H9 (cell line): ENCODE measurements at regions not wholly inside any gene's neighbourhood (a gene's known extent, or its start where the extent isn't known, plus 50 kb on each side); places are given as distances from the start of the nearest gene placed in this dataset.

ENCODE experiments used
- DNase-seq: peaks from one replicate; pipeline ENCODE4 v3.0.0-alpha.2; 2017
- H2AFZ ChIP-seq: one replicate; pipeline ENCODE4 v1.6.1; 2013; ENCODE audit warnings: mild to moderate bottlenecking, low read length, control low read depth, moderate library complexity
- H2AK5ac ChIP-seq: 2 replicates; pipeline ENCODE4 v1.6.1; 2013; ENCODE audit warnings: low read length, control low read depth, mixed read lengths; ENCODE audit not compliant: insufficient read length
- H2BK120ac ChIP-seq: one replicate; pipeline ENCODE4 v1.6.1; 2013; ENCODE audit warnings: low read depth, mild to moderate bottlenecking, low read length, control low read depth, inconsistent platforms; ENCODE audit not compliant: poor library complexity, severe bottlenecking
- H2BK12ac ChIP-seq: 2 replicates; pipeline ENCODE4 v1.6.1; 2013; ENCODE audit warnings: low read length, control low read depth, mixed read lengths, low read depth; ENCODE audit not compliant: insufficient read length
- H2BK15ac ChIP-seq: 2 replicates; pipeline ENCODE4 v1.6.1; 2013; ENCODE audit warnings: low read depth, low read length, control low read depth
- H2BK20ac ChIP-seq: one replicate; pipeline ENCODE4 v1.6.1; 2013; ENCODE audit warnings: low read depth, mild to moderate bottlenecking, low read length, control low read depth, inconsistent platforms; ENCODE audit not compliant: poor library complexity, severe bottlenecking
- H2BK5ac ChIP-seq: 2 replicates; pipeline ENCODE4 v1.6.1; 2013; ENCODE audit warnings: low read length, control low read depth, mixed read lengths; ENCODE audit not compliant: insufficient read length
- H3K14ac ChIP-seq: 2 replicates; pipeline ENCODE4 v1.6.1; 2013; ENCODE audit warnings: low read length, control low read depth; ENCODE audit not compliant: insufficient read depth
- H3K18ac ChIP-seq: 2 replicates; pipeline ENCODE4 v1.6.1; 2013; ENCODE audit warnings: low read depth, mild to moderate bottlenecking, mixed read lengths, low read length, control low read depth; ENCODE audit not compliant: insufficient read length
- H3K23ac ChIP-seq: 2 replicates; pipeline ENCODE4 v1.6.1; 2013; ENCODE audit warnings: low read length, control low read depth, mixed read lengths, low read depth; ENCODE audit not compliant: insufficient read length
- H3K23me2 ChIP-seq: 2 replicates; pipeline ENCODE4 v1.6.1; 2013; ENCODE audit warnings: low read depth, mild to moderate bottlenecking, mixed read lengths, low read length, control low read depth; ENCODE audit not compliant: insufficient read length, poor library complexity, severe bottlenecking
- H3K27ac ChIP-seq: 2 replicates; pipeline ENCODE4 v1.5.1; 2013; ENCODE audit warnings: low read length, control low read depth, mixed read lengths, low read depth; ENCODE audit not compliant: insufficient read length
- H3K27me3 ChIP-seq: 2 replicates; pipeline ENCODE4 v1.6.1; 2013; ENCODE audit warnings: low read length, control low read depth, inconsistent platforms; ENCODE audit not compliant: insufficient read depth
- H3K4ac ChIP-seq: 2 replicates; pipeline ENCODE4 v1.6.1; 2013; ENCODE audit warnings: low read depth, mild to moderate bottlenecking, control low read depth, inconsistent platforms, low read length, moderate library complexity
- H3K4me1 ChIP-seq: 2 replicates; pipeline ENCODE4 v1.6.1; 2013; ENCODE audit warnings: low read length, control low read depth, inconsistent platforms; ENCODE audit not compliant: insufficient read depth
- H3K4me2 ChIP-seq: 2 replicates; pipeline ENCODE4 v1.6.1; 2013; ENCODE audit warnings: low read length, control low read depth, mixed read lengths; ENCODE audit not compliant: insufficient read length, insufficient read depth
- H3K56ac ChIP-seq: 2 replicates; pipeline ENCODE4 v1.6.1; 2013; ENCODE audit warnings: low read depth, mild to moderate bottlenecking, mixed read lengths, low read length, control low read depth; ENCODE audit not compliant: insufficient read length
- H3K79me1 ChIP-seq: 2 replicates; pipeline ENCODE4 v1.6.1; 2013; ENCODE audit warnings: low read depth, mild to moderate bottlenecking, moderate library complexity, low read length, control low read depth, inconsistent platforms; ENCODE audit not compliant: insufficient read depth, poor library complexity, severe bottlenecking
- H3K79me2 ChIP-seq: 2 replicates; pipeline ENCODE4 v1.6.1; 2013; ENCODE audit warnings: low read length, control low read depth, inconsistent platforms; ENCODE audit not compliant: insufficient read depth
- H3K9ac ChIP-seq: 2 replicates; pipeline ENCODE4 v1.6.1; 2013; ENCODE audit warnings: low read length, control low read depth, mixed read lengths; ENCODE audit not compliant: insufficient read length; ENCODE audit errors: extremely low read depth
- H3K9me3 ChIP-seq: one replicate; pipeline ENCODE4 v1.6.1; 2013; ENCODE audit warnings: low read depth, low read length, inconsistent platforms; ENCODE audit not compliant: control insufficient read depth
- H3T11ph ChIP-seq: one replicate; pipeline ENCODE4 v1.6.1; 2013; ENCODE audit warnings: mild to moderate bottlenecking, low read length, control low read depth, inconsistent platforms
- H4K20me1 ChIP-seq: one replicate; pipeline ENCODE4 v1.6.1; 2013; ENCODE audit not compliant: control insufficient read depth, insufficient read length, insufficient read depth
- H4K5ac ChIP-seq: 2 replicates; pipeline ENCODE4 v1.6.1; 2013; ENCODE audit warnings: low read depth, mild to moderate bottlenecking, mixed read lengths, low read length, control low read depth; ENCODE audit not compliant: insufficient read length
- H4K8ac ChIP-seq: replicated peaks from 2 replicates; pipeline ENCODE4 v1.6.1; 2013; ENCODE audit warnings: low read length, control low read depth, mixed read lengths, low read depth; ENCODE audit not compliant: insufficient read length
- H4K91ac ChIP-seq: 2 replicates; pipeline ENCODE4 v1.6.1; 2013; ENCODE audit warnings: low read depth, mild to moderate bottlenecking, moderate library complexity, mixed read lengths, low read length, control low read depth; ENCODE audit not compliant: insufficient read length
- H3K27ac Mint-ChIP-seq, 3 experiments: 2 replicates in 2 of 3; 3 replicates in 1 of 3; pipeline ENCODE4 v1.8.0; 2020 to 2021; ENCODE audit warnings: mixed read lengths in 3 of 3, mild to moderate bottlenecking in 1 of 3, moderate library complexity in 1 of 3
- H3K27me3 Mint-ChIP-seq: 2 replicates; pipeline ENCODE4 v1.8.0; 2021; ENCODE audit warnings: low read depth, mild to moderate bottlenecking, moderate library complexity, mixed read lengths
- H3K36me3 Mint-ChIP-seq, 3 experiments: 2 replicates in 2 of 3; 3 replicates in 1 of 3; pipeline ENCODE4 v1.8.0; 2020 to 2021; ENCODE audit warnings: low read depth in 3 of 3, mixed read lengths in 3 of 3; ENCODE audit not compliant: insufficient read depth in 1 of 3
- H3K4me1 Mint-ChIP-seq, 2 experiments: 2 replicates each; pipeline ENCODE4 v1.8.0; 2020; ENCODE audit warnings: mixed read lengths in 2 of 2
- H3K4me3 Mint-ChIP-seq, 2 experiments: 2 replicates in 1 of 2; 3 replicates in 1 of 2; pipeline ENCODE4 v1.8.0; 2020 to 2021; ENCODE audit warnings: mild to moderate bottlenecking in 2 of 2, mixed read lengths in 2 of 2, moderate library complexity in 1 of 2
- H3K9me3 Mint-ChIP-seq, 2 experiments: 2 replicates in 1 of 2; 3 replicates in 1 of 2; pipeline ENCODE4 v1.8.0; 2020; ENCODE audit warnings: mild to moderate bottlenecking in 2 of 2, mixed read lengths in 2 of 2, moderate library complexity in 1 of 2
- WGBS: extraction: QIAGEN DNeasy Blood & Tissue Kit; methylation state at CpG from one replicate; pipeline ENCODE4 v1.1.7; 2013; ENCODE audit warnings: missing lambda C conversion rate, low lambda C conversion rate, mixed read lengths; ENCODE audit not compliant: insufficient read length; ENCODE audit errors: extremely low coverage; 5-methylcytosine and 5-hydroxymethylcytosine counted together
- TF ChIP-seq, protein P1 (sequence below): fragments of 200-600 bp; sonication (generic); conservative IDR thresholded peaks from 3 replicates; pipeline ENCODE4 v1.8.0; 2021; ENCODE audit warnings: antibody characterized with exemption, mild to moderate bottlenecking

DNA sequence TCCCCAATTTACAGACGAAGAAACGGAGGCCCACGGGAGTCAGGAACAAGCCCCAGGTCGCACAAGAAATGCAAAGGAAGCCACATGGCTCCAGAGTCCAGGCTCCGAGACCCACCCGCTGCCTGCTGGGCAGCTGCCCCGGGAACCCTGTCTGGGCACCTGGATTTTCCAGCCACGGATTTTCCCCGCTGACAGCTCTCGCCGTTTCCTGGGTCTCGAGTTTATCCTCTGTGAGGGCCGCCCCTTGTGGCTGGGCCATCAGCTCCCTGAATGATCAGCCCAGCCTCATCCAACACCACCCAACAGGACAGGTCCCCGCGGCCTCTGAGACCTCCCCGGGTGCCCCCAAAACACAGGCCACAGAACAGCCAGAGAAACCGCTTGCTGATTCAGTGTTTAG lies 189.7 kb downstream of the BRD1 start:
- H3K56ac ChIP-seq = no peak overlapping the region
- no peaks in the 10 kb centered on the region for H3K79me2 ChIP-seq
- no peak overlapping the region for H3K18ac ChIP-seq
- no peaks in the 10 kb centered on the region for H3K9me3 Mint-ChIP-seq
- H3K27me3 Mint-ChIP-seq = no peaks in the 10 kb centered on the region; the same call in 1 of the 2 replicates
- no peak overlapping the region for H2BK12ac ChIP-seq
- no peak overlapping the region for H2BK5ac ChIP-seq
- H3K23me2 ChIP-seq = no peaks in the 10 kb centered on the region
- TF ChIP-seq, protein P1, sequence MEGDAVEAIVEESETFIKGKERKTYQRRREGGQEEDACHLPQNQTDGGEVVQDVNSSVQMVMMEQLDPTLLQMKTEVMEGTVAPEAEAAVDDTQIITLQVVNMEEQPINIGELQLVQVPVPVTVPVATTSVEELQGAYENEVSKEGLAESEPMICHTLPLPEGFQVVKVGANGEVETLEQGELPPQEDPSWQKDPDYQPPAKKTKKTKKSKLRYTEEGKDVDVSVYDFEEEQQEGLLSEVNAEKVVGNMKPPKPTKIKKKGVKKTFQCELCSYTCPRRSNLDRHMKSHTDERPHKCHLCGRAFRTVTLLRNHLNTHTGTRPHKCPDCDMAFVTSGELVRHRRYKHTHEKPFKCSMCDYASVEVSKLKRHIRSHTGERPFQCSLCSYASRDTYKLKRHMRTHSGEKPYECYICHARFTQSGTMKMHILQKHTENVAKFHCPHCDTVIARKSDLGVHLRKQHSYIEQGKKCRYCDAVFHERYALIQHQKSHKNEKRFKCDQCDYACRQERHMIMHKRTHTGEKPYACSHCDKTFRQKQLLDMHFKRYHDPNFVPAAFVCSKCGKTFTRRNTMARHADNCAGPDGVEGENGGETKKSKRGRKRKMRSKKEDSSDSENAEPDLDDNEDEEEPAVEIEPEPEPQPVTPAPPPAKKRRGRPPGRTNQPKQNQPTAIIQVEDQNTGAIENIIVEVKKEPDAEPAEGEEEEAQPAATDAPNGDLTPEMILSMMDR = no peak
- H4K91ac ChIP-seq = no peak overlapping the region
- no peaks in the 10 kb centered on the region for H3K79me1 ChIP-seq
- no peak overlapping the region for H3K14ac ChIP-seq
- no CpG with 5 or more reads among the region's 17 CpGs for WGBS
- H2BK120ac ChIP-seq = no peak overlapping the region
- no peaks in the 10 kb centered on the region for H3K36me3 Mint-ChIP-seq
- H3K23ac ChIP-seq = no peak overlapping the region
- no peaks in the 10 kb centered on the region for H3K4me1 ChIP-seq
- H3T11ph ChIP-seq = no peak overlapping the region
- no peak overlapping the region for H4K5ac ChIP-seq
- no peak overlapping the region for H3K27ac ChIP-seq
- no peak for DNase-seq
- no peaks in the 10 kb centered on the region for H3K9me3 ChIP-seq
- H3K27me3 ChIP-seq = no peaks in the 10 kb centered on the region
- no peak overlapping the region for H3K9ac ChIP-seq
- no peak overlapping the region for H2AK5ac ChIP-seq
- H2BK20ac ChIP-seq = no peak overlapping the region
- no peak overlapping the region for H3K4ac ChIP-seq
- no peaks in the 10 kb centered on the region; a peak in 1 of 4 replicates for H3K4me1 Mint-ChIP-seq
- no peak overlapping the region for H2BK15ac ChIP-seq
- no peak overlapping the region for H3K27ac Mint-ChIP-seq
- no peak overlapping the region; a peak in 1 of 5 replicates for H3K4me3 Mint-ChIP-seq
- H4K8ac ChIP-seq = no peak overlapping the region
- H3K4me2 ChIP-seq = no peak overlapping the region
- no peaks in the 10 kb centered on the region for H4K20me1 ChIP-seq
- no peak overlapping the region for H2AFZ ChIP-seq
